NCI-H345 treated with DMSO at 0.1 percent for 48 hours (cell line): ENCODE measurements at regions not wholly inside any gene's neighbourhood (a gene's known extent, or its start where the extent isn't known, plus 50 kb on each side); places are given as distances from the start of the nearest gene placed in this dataset.

Experiments
- DNase-seq: peaks from one replicate; lab custom pipeline; 2025; ENCODE audit not compliant: unreplicated experiment; lab: John Stamatoyannopoulos, UW

DNA sequence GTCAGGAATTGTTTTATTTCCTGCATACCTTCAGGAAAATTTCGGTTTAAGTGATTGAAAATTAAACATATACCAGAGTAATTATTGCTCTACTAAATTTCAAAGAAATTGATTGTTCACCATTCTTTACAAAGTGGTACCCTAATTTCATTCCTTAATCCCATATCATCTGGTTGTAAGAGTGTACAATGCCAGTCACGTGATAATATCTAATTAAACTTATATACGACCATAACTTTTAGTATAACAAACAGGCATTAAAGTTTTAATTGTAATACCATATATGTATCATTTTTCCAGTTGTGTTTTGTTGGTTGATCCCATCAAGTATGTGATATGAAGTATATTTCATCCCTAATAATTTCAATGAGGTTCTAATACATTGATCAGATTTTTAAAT, 74.8 kb upstream of the PLSCR5 start:
- no peak for DNase-seq

DNA sequence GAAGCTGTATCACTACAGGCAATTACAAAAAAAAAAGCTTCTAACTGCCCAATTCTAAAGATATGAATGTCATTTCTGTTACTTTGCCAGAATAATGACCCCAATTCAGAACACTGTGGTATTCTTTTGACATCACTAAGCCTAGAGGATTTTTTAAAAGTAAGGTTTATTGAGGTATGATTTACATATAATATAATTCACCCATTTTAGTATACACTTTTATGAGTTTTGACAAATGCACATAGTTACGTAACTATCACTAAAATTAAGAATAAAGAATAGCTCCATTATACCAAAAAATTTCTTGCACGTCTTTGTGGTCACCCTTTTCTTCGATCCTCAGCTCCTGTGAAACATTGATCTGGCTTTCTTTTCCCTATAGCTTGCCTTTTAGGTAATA, 74.0 kb upstream of the PLSCR5 start:
- DNase-seq, result no peak

DNA sequence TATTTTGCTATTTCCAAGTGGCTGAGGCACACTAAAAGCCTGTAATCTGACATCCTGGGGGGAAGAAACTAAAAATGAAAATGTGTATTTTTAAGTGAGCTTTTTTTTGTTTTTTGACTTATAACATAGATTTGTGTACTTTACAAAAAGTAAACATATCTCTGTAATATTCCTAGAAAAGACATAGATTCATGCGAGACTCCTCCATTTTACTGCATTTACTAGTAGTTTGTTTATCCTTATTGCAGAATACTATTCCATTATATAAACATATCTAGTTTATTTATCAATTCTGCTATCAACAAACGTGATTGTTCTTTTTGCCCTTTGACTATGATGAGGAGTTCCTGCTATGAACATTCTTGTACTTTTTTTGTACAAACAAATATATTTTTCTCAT, 67.8 kb upstream of the PLSCR5 start:
- no peak for DNase-seq

DNA sequence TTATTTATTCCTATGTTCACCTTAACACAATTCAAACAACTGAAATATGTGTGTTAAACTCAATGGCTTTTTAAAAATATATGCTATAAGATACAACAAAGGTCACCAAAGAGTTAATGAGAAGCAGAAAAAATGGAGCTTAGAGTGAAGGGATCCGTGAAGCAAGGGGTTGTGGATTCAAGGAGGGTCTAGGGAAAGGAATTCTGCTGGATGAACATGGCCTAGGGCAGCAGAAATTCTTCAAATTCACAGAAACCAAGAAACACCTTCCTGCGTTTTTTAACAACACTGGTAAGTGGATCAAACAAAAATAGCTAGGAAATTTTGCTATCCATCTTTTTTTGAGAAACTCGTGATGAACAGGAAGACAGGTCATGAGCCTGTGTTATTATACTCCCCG, 59.3 kb upstream of the PLSCR5 start:
- DNase-seq, result no peak

DNA sequence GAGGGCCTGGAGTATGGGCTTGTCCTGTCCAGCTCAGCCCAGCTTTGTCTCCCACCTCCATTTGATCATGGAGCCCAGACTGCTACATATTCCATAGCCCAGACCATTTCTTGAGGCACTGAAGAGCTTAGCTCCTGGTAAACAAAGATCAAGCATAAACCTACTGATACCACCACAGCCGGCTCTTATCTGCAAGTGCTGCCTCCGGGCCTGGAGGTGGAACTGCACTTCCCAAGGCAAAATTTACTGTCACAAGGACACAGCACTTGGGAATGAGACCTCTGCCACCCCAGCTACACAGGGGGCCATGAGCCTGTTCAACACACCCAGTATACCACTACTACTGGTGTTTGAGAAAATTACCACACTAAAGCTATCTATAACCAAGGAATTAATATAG, 53.7 kb upstream of the PLSCR5 start:
- DNase-seq, result no peak

DNA sequence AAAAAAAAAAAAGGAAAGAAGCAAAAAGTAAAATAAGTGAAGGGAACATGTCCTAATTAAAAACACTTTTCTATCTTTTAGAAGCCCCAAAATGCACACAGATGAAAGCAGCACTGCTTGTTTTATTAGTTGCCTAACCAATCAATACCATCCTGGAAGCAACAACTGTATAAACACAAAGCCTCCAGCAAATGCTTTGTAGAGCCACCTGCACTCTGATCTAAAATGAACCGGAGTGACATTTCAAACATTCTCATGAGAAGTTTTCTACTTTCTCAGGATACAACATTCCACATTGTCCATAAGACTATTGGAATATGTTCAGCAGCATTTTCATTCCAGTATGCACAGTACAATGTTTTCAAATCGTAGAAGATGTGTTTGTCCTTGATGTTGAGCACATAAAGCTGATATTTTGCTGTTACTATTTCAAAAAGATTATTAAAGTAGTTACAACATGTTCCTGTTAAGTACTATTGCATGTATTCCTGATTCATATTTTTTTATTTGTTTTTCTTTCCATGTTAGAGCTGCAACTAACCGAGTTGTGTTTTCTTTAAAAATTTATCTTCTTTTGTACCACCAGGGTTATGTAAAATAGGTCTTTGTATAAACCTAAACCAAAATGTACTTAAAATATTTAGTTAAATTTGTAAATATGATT, 50.3 kb upstream of the PLSCR5 start:
- DNase-seq, result no peak
